ENCODE measurements at regions not wholly inside any gene's neighbourhood (a gene's known extent, or its start where the extent isn't known, plus 50 kb on each side); places are given as distances from the start of the nearest gene placed in this dataset.
"Not testable (repeated sequence)": the region's sequence is repeated elsewhere in the genome, so short reads cannot be mapped to it uniquely, and the experiment has no call there.

DNA sequence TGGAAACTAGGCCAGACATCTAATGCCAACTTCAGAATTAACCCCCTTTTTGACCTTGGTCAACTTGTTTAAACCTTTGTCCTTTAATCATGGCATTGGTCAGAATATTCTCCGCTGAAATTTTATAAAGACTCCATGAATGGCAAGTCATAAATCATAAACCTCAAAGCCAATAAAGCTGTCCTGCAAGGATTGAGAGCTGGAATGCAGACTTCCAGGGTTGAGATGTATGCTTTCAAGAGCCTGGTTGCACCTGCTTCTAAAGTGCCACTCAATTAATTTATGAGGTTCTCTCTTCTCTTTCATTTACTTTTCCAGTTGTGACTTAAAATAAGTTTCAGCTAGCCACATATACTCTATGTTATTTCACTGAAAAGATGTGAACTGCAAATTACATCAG lies 136.2 kb upstream of the HCCS start:
- DNase-seq: no peak

DNA sequence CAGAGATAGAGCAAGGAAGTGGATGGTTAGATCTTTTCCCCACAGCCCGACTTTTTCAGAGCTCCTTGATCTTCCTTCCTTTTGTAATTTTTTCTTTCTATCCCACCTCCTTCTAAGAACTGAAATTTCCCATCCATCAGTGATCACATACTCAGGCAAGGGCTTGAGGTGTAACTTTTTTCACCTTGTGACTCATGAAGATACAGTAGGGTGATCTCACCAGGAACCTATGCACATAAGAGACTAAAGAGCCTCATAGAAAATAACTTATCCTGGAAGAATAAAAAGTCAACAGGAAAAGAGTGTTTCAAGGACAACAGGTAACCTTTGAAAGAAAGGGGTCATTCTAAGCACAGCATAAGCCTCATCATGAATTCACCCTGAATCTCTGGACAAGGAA lies 131.2 kb upstream of the HCCS start:
- no peak for DNase-seq

DNA sequence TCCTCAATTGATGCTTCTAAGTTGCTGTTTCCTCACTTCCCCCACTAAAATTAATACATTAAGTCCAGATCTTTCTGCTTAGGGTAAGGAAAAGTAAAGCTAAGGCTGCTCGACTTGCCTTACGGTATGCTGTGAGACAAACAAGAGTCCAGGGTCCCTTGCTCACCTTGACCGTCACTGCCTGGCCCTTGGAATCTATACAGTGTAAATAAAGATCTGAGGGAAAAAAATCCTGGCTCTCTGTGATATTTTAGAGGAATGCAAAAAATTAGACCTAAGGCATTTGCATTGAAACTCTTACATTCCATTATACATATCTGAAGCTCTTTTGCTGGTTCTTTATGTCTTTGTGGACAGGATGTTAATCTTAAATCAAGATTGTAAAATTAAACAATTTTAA lies 129.6 kb upstream of the HCCS start:
- no peak for DNase-seq

DNA sequence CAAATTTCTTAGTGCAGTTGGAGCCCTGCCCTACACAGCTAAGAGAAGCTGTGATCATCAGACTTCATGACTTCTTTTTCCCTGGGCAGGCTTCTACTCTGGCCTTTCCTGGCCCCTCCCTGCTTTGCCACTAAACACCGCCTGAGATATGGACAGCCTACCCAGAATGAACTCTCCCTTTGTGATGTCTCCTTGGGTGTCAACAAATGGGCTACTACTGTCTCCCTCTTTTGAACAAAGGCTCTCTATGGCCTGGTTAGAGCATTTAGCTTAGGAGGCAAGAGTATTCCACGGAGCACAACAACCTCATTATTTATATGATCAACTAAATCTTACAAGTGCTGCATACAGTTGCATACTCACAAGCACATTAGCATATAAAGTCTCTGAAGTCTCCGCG lies 127.6 kb upstream of the HCCS start:
- DNase-seq: no peak

DNA sequence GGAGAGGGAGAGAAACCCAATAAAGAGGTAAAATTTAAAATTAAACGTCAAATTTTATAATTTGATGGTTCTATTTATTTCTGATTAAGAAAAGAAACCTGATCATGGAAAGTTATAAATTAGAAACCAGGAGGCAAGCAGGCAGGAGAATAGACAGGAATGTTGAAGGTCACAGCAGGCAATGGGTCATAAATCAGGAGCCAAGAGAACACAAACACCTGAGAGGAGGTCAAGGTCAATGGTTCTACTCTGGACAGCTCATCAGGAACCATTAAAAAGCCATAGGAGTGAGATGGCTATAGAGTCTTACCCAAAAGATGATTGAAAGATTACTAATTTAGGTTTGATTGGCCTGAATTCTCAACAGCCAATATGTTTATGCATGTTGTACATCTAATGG lies 126.9 kb upstream of the HCCS start:
- no peak for DNase-seq

DNA sequence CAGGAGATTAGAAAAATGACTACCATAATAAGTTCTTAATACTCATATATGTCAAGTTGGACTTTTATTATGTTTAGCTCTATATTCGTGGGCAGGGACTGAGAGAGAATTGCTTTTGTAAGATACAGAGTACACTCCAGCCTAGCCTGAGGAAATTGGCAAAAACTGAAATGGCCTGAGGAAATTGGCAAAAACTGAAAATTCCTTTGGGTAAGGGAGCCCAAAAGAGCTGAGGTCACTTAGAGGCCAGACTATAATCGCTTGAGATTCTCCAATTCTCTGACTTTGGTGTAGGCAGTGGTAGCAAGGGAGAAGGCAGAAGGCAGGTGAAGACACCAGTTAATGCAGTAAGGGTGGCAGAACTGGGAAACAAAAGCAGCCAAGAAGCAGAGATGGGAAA lies 124.5 kb upstream of the HCCS start:
- no peak for DNase-seq

DNA sequence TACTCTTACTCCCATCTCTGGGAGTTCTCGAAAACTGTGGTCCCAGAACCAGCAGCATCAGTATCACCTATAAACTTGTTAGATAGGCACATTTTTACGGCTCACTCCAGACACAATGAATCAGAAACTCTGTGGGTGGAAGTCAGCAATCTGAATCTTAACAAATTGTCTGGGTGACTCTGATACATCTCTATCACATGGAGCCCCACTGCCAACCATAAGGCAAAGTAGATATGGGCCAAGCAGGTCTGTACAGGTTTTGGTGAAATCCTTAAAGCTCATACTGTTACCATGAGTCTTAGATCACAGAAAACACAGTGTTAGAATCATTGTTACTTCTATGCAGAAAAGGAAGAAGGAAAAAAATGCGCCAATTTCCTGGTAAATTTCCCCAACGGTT lies 122.5 kb upstream of the HCCS start:
- DNase-seq: no peak

DNA sequence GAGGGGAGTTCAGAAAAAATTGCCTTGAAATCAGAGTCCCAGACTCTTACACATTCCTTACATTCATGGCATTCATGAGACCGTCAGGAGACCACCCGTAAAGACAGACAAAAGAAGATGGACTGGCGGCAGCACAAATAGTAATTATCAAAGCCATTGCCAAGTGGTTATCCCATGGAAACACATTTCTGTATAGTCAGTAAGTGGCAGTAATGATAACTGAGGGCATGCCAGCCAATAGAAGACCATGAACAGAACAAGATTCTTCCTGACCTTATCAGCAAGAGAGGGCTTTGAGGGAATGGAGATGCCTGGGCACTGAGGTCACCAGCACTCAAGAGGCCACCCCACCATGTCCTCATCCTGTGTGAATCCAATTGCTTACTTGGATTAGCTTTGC lies 121.7 kb upstream of the HCCS start:
- no peak for DNase-seq

DNA sequence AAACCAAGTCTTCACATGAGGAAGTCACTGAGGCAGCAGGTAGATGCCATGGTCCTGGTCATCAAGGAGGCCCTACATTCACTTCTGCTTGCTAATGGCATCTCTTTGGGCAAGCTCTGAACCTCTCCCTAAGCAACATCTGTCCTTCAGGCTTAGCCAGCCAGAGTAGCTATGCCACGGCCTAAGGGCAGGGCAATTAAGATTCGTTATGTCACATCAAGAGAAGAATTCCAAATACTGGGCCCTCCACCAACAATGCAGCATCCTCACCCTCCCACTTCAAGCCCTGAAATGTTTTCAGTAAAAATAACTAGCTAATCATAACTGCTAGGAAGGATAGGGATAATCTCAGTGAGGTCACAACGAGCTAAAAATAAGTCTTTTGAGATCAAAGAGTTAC lies 120.7 kb upstream of the HCCS start:
- no peak for DNase-seq

DNA sequence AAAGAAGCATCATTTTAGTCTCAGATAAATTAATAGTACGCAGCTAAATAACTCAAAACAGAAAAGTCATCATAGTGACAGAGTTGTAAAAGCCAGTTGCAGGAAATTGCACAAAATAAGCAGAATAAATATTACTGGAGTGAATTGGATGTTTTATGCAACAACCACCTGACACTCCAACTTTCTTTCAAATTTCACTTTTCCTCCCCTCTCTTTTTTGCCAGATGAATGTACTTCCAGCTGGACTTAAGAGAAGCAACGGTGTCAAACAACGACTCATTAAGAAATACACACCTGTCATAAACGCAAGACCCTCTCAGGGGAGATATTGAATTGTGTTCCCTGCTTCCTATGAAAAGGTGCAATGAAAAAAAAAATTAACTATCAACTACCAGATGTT lies 120.2 kb upstream of the HCCS start:
- no peak for DNase-seq

DNA sequence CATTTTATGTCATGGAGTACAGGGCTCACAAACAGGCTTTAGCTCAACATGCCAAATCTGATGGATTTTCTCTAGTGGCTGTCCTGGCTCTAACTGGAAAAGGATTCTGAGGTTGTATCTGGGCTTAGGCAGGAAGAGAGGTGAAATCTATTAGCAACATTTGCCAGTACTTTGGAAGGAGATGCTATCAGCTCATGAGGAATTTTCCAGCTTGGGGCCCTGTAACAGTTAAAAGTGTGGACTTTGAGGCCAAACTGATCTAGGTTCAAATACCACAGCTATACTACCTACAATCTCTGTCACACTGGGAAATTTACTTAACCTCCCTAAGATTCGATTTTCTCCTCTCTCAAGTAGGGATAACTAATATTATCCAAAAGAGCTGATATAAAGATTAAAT lies 119.0 kb upstream of the HCCS start:
- no peak for DNase-seq

DNA sequence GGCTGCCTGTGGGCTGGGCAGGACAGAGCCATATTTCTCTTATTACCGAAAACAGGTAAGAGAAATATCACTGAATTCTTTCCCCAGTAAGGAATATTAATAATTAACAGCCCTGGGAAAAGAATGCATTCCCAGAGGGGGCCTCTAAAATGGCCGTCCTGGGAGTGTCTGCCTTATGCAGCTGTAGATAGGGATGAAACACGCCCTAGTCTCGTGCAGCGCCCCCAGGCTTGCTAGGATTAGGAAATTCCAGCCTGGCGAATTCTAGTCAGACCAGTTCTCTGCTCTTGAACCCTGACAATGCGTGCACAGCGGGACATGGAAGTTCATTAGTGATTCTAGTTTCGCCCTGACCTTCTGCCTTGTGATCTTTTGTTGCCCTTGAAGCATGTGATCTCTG lies 104.1 kb upstream of the HCCS start:
- not testable (repeated sequence) for DNase-seq

DNA sequence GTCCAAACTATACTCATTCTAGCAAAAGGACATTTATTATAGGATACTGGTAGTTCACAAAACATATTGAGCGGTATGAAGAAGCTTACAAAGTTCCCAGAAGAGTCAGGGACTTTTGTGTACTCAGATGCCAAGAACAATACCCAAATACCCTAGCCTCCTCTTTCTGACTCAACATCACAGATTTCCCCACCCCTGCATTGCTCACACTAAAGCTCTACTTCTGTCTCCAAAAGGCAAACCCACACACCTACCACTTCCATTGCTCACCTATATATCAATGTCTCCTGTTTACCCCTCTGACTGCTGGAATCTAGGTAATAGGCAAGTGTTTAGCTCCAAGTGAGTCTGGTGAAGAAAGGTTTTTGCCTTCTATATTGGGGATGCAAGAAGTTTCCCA lies 100.7 kb upstream of the HCCS start:
- DNase-seq: no peak

DNA sequence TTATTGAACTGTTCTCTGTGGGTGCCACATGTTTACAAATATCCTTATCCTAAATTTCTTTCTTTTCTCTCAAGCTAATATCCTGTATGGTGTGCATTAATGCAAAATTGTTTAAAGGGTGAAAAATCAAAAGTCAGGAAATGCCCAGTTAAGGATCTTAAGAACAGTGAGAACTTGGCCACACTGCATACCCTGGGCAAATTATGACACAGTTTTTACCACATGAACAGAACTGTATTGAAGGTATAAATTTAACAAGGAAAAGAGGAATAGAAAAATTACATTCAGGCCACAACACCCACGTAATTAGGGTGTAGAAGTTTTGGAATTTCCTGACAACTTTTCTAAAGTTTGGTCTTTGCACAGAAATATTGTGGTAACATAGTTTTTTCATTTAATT lies 94.4 kb upstream of the HCCS start:
- no peak for DNase-seq

DNA sequence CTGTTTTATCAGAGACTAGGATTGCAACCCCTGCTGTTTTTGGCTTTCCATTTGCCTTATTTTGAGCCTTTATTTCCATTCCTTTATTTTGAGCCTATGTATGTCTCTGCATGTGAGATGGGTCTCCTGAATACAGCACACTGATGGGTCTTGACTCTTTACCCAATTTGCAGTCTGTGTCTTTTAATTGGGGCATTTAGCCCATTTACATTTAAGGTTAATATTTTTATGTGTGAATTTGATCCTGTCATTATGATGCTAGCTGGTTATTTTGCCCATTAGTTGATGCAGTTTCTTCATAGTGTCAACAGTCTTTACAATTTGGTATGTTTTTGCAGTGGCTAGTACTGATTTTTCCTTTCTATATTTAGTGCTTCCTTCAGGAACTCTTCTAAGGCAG lies 88.5 kb upstream of the HCCS start:
- DNase-seq: not testable (repeated sequence)

DNA sequence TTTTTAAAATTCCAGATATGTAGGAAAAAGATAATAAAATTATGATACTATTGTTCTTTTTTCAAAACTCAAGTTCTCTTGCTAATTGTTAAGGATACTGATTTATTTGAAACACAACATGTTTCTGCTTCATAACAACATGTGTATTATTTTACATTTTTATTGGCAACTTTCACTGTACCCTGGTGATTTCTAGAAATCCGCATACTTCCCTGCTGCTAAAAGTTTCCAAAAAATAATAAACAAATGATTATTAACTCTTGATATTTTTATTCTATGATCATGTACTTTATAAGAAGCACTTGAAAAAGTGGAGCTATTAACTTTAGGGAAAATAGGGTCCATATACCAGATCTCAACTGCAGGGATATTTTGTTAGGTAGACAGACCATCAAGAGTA lies 71.2 kb upstream of the HCCS start:
- DNase-seq: no peak

DNA sequence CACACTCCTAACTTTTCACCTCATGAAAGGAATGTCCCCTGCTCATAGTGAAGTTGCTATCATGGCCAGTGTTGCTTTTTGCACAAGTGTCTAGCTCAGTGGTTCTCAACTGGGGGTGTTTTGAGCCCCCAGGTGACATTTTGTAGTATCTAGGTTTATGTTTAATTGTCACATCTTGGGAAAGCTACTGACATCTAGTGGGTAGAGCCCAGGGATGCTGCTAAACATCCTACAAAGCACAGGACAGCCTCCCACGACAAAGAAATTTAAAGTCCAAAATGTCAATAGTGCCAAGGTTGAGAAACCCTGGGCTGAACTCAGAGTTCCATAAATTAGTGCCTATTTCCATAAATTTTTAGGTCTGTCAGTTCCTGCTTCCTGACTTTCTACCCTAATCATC lies 70.7 kb upstream of the HCCS start:
- DNase-seq: no peak

DNA sequence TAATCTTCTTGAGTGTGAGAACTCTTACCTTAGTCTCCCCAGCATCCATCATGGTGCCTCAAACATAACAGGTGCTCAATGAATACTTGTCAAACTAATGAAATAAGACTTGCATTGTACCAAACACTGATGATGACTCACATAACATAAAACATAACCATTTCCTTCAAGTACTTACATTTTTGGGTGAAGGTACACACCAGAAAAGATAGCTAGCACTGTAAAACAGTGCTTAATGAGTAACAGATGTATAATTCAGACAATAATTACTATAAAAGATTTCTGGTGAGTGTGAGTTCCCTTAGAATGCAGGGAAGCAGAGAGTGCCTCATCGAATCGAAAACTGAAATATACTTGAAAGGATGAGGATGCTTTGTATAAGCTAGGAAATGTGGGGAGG lies 70.1 kb upstream of the HCCS start:
- no peak for DNase-seq

DNA sequence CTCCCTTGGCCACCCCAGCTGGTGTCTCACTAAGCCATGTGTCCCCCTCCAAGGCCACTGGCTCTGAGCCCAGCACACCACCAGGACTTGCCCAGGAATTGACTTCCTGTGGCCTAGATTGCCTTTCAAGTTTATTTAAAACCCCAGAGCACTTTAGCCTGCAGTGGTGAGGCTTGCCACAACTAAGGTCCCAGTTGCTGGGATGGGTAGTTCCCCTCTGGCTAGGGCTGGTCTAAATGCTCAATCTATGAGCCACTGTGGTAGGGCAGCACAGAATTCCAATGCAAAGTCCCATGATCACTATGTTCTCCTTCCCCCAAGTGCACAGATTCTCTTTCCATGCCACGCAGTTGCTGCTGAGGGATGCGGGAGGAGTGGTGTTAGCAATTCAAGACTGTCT lies 61.1 kb upstream of the HCCS start:
- DNase-seq: no peak

DNA sequence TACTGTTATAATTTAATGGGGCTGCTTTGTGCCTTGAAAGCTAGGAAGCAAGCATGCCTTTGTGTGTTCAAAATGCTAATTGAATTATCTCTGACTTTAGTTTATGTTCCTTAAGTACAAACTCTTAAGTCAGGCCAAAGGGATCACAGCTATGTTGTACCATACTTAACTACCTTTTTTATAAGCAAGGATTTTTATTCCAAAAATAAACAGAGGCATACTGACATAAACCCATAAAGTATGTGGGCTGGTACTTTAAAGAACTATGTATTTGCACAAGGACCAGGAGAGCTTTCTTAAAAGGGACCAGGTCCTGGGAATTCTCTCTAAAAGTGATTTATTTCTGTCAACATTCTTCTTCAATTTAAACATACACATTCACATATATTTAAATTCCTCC lies 57.8 kb upstream of the HCCS start:
- no peak for DNase-seq

DNA sequence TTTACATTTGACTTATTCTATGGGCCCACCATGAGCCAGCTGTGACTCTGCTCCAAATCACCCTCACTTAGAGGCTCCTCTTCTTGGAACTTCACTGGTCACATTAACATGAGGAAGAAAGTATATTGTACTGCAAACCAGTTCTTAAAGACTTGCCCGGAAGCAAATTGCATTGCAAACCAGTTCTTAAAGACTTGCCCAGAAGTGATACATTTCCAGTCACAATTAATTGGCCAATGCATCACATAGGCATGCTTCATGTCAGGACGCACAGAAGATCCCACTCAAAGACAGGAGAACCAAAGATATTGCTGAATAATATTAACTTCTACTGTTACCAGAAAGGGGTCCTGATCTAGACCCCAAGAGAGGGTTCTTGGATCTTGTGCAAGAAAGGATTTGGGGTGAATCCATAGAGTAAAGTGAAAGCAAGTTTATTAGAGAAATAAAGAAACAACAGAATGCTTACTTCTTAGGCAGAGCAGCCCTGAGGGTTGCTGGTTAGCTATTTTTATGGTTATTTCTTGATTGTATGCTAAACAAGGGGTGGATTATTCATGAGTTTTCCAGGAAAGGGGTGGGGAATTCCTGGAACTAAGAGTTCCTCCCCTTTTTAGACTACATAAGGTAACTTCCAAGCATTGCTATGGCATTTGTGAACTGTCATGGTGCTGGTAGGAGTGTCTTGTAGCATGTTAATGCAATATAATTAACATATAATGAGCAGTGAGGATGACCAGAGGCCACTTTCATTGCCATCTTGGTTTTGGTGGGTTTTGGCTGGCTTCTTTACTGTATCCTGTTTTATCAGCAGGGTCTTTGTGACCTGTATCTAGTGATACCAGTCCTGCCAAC lies 54.6 kb upstream of the HCCS start:
- no peak for DNase-seq

DNA sequence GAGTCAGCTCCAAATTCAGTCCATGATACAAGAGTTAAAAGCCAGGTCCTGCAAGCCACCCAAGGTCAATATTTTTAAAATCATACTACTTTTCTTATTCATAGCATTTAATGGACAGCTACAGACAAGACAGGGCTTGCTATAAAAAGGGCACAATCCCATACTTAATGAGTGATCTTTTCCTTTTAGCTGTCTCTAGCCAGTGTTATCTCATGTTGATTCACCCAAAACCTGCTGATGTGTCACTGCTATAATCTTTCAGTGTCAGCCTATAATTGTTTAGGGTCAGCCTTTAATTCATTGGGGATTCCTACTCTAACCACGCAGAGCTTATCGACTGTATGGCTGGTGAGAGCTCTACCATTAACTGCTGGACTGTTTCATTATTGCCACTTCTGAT lies 51.2 kb upstream of the HCCS start:
- no peak for DNase-seq
